ENCODE measurements at regions not wholly inside any gene's neighbourhood (a gene's known extent, or its start where the extent isn't known, plus 50 kb on each side); places are given as distances from the start of the nearest gene placed in this dataset.

DNA sequence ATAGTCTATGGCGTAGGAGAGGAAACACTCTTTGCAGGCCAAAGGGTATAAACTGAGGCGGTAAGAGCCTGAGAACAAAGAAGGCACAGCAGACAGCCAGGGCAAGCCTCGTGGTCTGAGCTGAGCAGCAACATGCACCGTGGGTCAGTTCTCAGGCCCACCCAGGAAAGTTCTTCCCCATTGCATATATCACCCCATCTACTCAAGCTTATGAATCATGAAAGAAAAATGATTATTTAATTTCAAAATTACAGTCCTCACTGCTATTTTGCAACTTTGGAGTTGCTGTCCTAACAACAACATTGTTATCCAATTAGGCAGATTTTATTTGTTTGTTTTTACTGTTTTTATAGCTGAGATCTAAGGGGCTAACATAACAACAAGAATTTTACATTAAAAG, 54.7 kb upstream of the RIOK3 start:
- TF ChIP-seq, protein P1, sequence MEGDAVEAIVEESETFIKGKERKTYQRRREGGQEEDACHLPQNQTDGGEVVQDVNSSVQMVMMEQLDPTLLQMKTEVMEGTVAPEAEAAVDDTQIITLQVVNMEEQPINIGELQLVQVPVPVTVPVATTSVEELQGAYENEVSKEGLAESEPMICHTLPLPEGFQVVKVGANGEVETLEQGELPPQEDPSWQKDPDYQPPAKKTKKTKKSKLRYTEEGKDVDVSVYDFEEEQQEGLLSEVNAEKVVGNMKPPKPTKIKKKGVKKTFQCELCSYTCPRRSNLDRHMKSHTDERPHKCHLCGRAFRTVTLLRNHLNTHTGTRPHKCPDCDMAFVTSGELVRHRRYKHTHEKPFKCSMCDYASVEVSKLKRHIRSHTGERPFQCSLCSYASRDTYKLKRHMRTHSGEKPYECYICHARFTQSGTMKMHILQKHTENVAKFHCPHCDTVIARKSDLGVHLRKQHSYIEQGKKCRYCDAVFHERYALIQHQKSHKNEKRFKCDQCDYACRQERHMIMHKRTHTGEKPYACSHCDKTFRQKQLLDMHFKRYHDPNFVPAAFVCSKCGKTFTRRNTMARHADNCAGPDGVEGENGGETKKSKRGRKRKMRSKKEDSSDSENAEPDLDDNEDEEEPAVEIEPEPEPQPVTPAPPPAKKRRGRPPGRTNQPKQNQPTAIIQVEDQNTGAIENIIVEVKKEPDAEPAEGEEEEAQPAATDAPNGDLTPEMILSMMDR (IDR thresholded peaks at IDR 0.05): no peak
- no peak for TF ChIP-seq POLR2A (IDR thresholded peaks at IDR 0.05)
